Thoracic aorta (tissue), 2 donors: ENCODE measurements at regions not wholly inside any gene's neighbourhood (a gene's known extent, or its start where the extent isn't known, plus 50 kb on each side); places are given as distances from the start of the nearest gene placed in this dataset.
"Not testable (repeated sequence)": the region's sequence is repeated elsewhere in the genome, so short reads cannot be mapped to it uniquely, and the experiment has no call there.

Experiments
- ATAC-seq: fragments of 150-250 bp; one replicate; pipeline ENCODE4 v1.8.0; 2017; ENCODE audit warnings: low read depth; ENCODE audit not compliant: insufficient number of reproducible peaks, low FRiP score
- DNase-seq: peaks from one replicate; pipeline ENCODE4 v3.0.0-alpha.2; 2020; ENCODE audit warnings: low spot score
- H3K27ac ChIP-seq, 2 donors: fragments of 200-600 bp; sonication (generic); 1 replicate in 1 of 2; 2 replicates in 1 of 2; pipeline ENCODE4 v1.5.1; 2016; ENCODE audit warnings: mild to moderate bottlenecking in 2 of 2, moderate library complexity in 2 of 2
- H3K27me3 ChIP-seq: fragments of 200-600 bp; sonication (generic); replicated peaks from 2 replicates; pipeline ENCODE4 v1.6.0; 2016; ENCODE audit warnings: mild to moderate bottlenecking; ENCODE audit not compliant: insufficient read depth
- H3K36me3 ChIP-seq: fragments of 200-600 bp; sonication (generic); one replicate; pipeline ENCODE4 v1.5.1; 2016
- H3K4me1 ChIP-seq, 2 donors: fragments of 200-600 bp; sonication (generic); 1 replicate in 1 of 2; 2 replicates in 1 of 2; pipeline versions ENCODE4 v1.5.1 to v1.6.0; 2016; ENCODE audit warnings: low read depth in 2 of 2, mild to moderate bottlenecking in 1 of 2; ENCODE audit not compliant: control insufficient read depth in 1 of 2
- H3K4me3 ChIP-seq: fragments of 200-600 bp; sonication (generic); 2 replicates; pipeline ENCODE4 v1.5.1; 2016; ENCODE audit warnings: mild to moderate bottlenecking
- H3K9me3 ChIP-seq: fragments of 200-600 bp; sonication (generic); 2 replicates; pipeline ENCODE4 v1.5.1; 2016
- TF ChIP-seq, protein P1 (sequence below): fragments of 200-600 bp; sonication (generic); IDR thresholded peaks from one replicate; pipeline ENCODE4 v1.5.1; 2019; ENCODE audit warnings: antibody characterized with exemption

DNA sequence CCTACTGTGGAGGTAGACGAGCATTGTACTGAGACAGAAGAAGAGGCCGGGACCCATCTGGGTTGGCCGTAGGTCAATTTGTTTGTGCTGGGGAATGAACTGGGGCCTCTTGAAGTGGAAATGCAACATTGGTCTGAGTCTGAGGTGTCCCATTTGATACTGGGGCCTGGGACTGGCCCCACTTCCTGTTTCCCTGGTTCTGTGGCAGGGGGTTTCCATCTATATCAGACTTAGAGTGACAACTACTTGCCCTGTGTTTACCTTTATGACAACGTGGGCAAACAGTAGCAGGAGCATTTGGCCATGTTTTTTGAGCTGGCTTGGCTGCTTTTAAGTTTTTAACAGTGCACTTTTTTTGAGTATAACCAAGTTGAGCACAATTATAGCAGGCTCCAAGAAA is 146.1 kb upstream of the NLGN4Y start:
- Histone ChIP-seq H3K4me1 (no peaks in the 10 kb centered on the region), H3K27ac (no peak overlapping the region), H3K27me3 (no peaks in the 10 kb centered on the region), H3K9me3 (no peaks in the 10 kb centered on the region), H3K36me3 (no peaks in the 10 kb centered on the region), H3K4me3 (no peak overlapping the region)
- no peak for DNase-seq
- ATAC-seq, result no peak
- TF ChIP-seq, protein P1, sequence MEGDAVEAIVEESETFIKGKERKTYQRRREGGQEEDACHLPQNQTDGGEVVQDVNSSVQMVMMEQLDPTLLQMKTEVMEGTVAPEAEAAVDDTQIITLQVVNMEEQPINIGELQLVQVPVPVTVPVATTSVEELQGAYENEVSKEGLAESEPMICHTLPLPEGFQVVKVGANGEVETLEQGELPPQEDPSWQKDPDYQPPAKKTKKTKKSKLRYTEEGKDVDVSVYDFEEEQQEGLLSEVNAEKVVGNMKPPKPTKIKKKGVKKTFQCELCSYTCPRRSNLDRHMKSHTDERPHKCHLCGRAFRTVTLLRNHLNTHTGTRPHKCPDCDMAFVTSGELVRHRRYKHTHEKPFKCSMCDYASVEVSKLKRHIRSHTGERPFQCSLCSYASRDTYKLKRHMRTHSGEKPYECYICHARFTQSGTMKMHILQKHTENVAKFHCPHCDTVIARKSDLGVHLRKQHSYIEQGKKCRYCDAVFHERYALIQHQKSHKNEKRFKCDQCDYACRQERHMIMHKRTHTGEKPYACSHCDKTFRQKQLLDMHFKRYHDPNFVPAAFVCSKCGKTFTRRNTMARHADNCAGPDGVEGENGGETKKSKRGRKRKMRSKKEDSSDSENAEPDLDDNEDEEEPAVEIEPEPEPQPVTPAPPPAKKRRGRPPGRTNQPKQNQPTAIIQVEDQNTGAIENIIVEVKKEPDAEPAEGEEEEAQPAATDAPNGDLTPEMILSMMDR, result no peak

DNA sequence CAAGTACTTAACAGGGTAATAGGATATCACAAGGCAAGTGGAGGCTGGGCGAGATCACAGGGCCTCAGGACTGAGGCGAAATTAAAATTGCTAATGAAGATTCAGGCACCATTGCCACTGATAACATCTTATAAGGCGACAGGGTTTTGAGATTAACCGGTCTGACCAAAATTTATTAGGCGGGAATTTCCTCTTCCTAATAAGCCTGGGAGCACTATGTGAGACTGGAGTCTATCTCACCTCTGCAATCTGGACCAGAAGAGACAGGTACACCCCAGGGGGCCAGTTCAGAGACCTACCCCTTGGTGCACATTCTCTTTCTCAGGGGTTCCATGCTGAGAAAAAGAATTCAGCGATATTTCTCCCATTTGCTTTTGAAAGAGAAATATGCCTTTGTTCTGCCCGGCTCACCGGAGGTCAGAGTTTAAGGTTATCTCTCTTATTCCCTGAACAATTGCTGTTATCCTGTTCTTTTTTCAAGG is 113.7 kb upstream of the NLGN4Y start:
- not testable (repeated sequence) for H3K27ac ChIP-seq, H3K36me3 ChIP-seq, DNase-seq, H3K4me3 ChIP-seq, H3K4me1 ChIP-seq, ATAC-seq, H3K27me3 ChIP-seq, H3K9me3 ChIP-seq

DNA sequence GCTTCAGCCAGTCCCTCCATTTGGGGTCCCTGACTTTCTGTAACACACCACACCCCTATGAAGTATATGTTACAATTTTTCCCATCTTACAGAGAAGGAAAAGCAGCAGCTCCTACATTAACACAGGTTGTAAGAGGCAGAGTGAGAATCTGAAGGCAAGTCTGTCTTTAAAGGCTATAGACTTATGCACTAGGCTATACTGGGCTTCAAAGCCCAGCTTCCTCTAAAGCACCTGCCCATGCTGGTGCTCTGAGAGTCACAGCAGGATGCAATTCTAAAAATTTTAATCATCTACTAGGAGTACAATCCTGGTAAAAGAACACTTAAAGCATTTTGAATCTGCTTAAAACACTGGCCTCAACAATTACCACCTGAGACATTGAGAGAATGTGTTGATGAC is 113.0 kb upstream of the NLGN4Y start:
- no peaks in the 10 kb centered on the region for H3K27me3 ChIP-seq
- DNase-seq, result no peak
- H3K36me3 ChIP-seq, result no peaks in the 10 kb centered on the region
- H3K27ac ChIP-seq, result no peak overlapping the region
- H3K4me3 ChIP-seq, result no peak overlapping the region
- ATAC-seq, result no peak
- no peaks in the 10 kb centered on the region for H3K9me3 ChIP-seq
- no peaks in the 10 kb centered on the region for H3K4me1 ChIP-seq
- TF ChIP-seq, protein P1, result no peak

DNA sequence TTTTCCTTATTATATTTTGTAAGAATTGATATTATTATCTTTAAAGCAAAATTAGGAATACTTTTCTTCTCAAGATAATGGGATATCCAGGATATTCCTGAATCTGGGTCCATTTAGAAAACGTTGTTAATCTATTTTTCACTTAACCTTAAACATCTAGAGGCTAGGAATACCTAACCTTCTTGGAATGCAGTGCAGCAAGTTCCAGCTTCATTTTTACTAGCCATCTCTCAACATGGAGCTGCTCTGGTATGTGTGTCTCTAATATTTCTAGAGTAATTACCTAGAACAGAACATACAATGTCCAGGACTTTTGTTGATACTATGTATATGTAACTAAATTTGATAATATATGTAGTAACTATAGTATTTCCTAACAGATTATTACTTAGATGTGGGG is 87.8 kb upstream of the NLGN4Y start:
- no peaks in the 10 kb centered on the region for H3K9me3 ChIP-seq
- no peak overlapping the region for H3K27ac ChIP-seq
- DNase-seq (no peak), ATAC-seq (no peak)
- no peaks in the 10 kb centered on the region for H3K36me3 ChIP-seq
- no peaks in the 10 kb centered on the region for H3K4me1 ChIP-seq
- TF ChIP-seq, protein P1, result no peak
- no peaks in the 10 kb centered on the region for H3K27me3 ChIP-seq
- no peak overlapping the region for H3K4me3 ChIP-seq

DNA sequence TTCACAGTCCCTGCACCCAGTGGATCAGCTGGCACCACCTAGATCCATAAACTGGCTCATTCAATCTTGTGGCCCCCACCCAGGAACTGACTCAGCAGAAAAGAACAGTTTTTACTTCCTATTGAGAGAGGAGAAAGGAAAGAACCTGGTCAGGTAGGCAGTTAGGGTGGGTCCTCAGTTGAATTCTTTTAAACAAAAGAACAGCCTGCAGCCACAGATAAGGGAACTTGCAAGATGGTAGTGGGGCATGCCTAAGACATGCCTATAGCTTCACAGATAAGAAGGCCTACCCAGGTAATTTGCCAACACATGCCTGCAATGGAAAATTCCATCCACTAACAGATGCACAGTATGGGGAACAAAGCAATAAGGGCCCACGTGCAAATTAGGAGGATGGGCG is 86.7 kb upstream of the NLGN4Y start:
- TF ChIP-seq, protein P1, result no peak
- ATAC-seq, result no peak

DNA sequence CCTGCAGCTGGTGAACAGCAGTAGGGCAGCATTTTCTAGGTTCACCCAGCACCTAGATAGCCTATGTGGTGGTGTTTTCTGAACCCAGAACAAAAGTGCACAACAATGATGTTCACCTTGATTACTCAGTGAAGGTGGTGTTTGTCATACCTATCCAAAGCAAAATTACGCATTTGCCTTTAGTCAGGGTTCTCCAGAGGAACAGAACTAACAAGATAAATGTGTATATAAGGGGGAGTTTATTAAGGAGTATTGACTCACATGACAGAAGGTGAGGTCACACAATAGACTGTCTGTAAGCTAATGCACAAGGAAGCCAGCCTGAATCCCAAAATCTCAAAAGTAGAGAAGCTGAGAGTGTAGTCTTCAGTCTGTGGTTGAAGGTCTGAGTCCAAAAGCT is 85.9 kb upstream of the NLGN4Y start:
- H3K9me3 ChIP-seq, result no peaks in the 10 kb centered on the region
- DNase-seq, result no peak
- no peaks in the 10 kb centered on the region for H3K36me3 ChIP-seq
- H3K27ac ChIP-seq, result no peak overlapping the region
- no peaks in the 10 kb centered on the region for H3K27me3 ChIP-seq
- no peaks in the 10 kb centered on the region for H3K4me1 ChIP-seq
- no peak overlapping the region for H3K4me3 ChIP-seq
- ATAC-seq, result no peak
- TF ChIP-seq, protein P1, result no peak

More for the DNA sequence above, 86.7 kb upstream of the NLGN4Y start:
- H3K36me3 ChIP-seq, result no peaks in the 10 kb centered on the region
- no peak for DNase-seq
- H3K9me3 ChIP-seq, result no peaks in the 10 kb centered on the region
- no peaks in the 10 kb centered on the region for H3K27me3 ChIP-seq
- no peak overlapping the region for H3K4me3 ChIP-seq
- H3K4me1 ChIP-seq, result no peaks in the 10 kb centered on the region
- no peak overlapping the region for H3K27ac ChIP-seq
